Panc1 (cell line): ENCODE measurements at regions not wholly inside any gene's neighbourhood (a gene's known extent, or its start where the extent isn't known, plus 50 kb on each side); places are given as distances from the start of the nearest gene placed in this dataset.
A peak's percentile ranks its signal among the peaks of the same experiment; 100 is the strongest.

Experiments
- ATAC-seq: fragments of 200-7000 bp; cut with Tn5 transposase; 2 replicates; pipeline ENCODE4 v1.9.1; 2020; ENCODE audit warnings: mild to moderate bottlenecking, moderate library complexity
- BruUV-seq: library from RNA; stranded (reverse); fragments of 400-500 nt; replicated peaks from 2 replicates; lab custom pipeline; 2021; lab: Mats Ljungman, UMichigan
- CTCF ChIA-PET: fragments of 300-600 bp; sonication (Branson Sonifier 250); formaldehyde crosslinking; loops from one replicate; lab custom pipeline; 2022; ENCODE audit warnings: antibody characterized with exemption; lab: Charles Lee
- POLR2A ChIA-PET: fragments of 300-600 bp; sonication (Branson Sonifier 250); formaldehyde crosslinking; loops from one replicate; lab custom pipeline; 2022; ENCODE audit warnings: antibody characterized with exemption; lab: Charles Lee
- DNase-seq: peaks from one replicate; pipeline ENCODE4 v3.0.0-alpha.2; 2010; ENCODE audit warnings: low read depth, low spot score
- H3K27ac ChIP-seq: 2 replicates; pipeline ENCODE4 v1.5.1; 2011; ENCODE audit warnings: mild to moderate bottlenecking, low read length, inconsistent platforms
- H3K27me3 ChIP-seq: fragments of 200-500 bp; sonication (Bioruptor generic); 2 replicates; pipeline ENCODE4 v1.6.0; 2014; ENCODE audit warnings: low read length, inconsistent platforms; ENCODE audit not compliant: control insufficient read depth, insufficient read depth
- H3K36me3 ChIP-seq: fragments of 200-500 bp; sonication (Bioruptor generic); 2 replicates; pipeline ENCODE4 v1.5.1; 2014; ENCODE audit warnings: inconsistent platforms, mild to moderate bottlenecking, low read length, moderate library complexity; ENCODE audit not compliant: control insufficient read depth, insufficient read depth
- H3K4me1 ChIP-seq: 2 replicates; pipeline ENCODE4 v1.5.1; 2011; ENCODE audit warnings: inconsistent platforms, mild to moderate bottlenecking, low read length, moderate library complexity; ENCODE audit not compliant: control insufficient read depth, insufficient read depth
- H3K4me3 ChIP-seq, 2 experiments: 2 replicates each; pipeline ENCODE4 v1.5.1; 2011 to 2012; ENCODE audit warnings: low read depth in 2 of 2, low read length in 2 of 2, mild to moderate bottlenecking in 2 of 2, inconsistent platforms in 1 of 2, moderate library complexity in 1 of 2
- H3K9me3 ChIP-seq: fragments of 200-500 bp; sonication (Bioruptor generic); 2 replicates; pipeline ENCODE4 v1.5.1; 2014; ENCODE audit warnings: low read depth, mild to moderate bottlenecking, inconsistent platforms, low read length, moderate library complexity; ENCODE audit not compliant: control insufficient read depth, insufficient read depth
- CTCF ChIP-seq: fragments of 450-650 bp; IDR thresholded peaks from 2 replicates; pipeline ENCODE4 v1.5.1; 2017; ENCODE audit warnings: mild to moderate bottlenecking
- POLR2AphosphoS5 ChIP-seq: IDR thresholded peaks from 2 replicates; pipeline ENCODE4 v1.6.1; 2012; ENCODE audit warnings: mild to moderate bottlenecking, low read depth, low read length, moderate library complexity
- REST ChIP-seq, 2 experiments: IDR thresholded peaks; 2 replicates each; pipeline ENCODE4 v1.6.1; 2011 to 2012; ENCODE audit warnings: low read depth in 2 of 2, control low read depth in 1 of 2, low read length in 1 of 2, mild to moderate bottlenecking in 1 of 2, moderate library complexity in 1 of 2; ENCODE audit not compliant: insufficient read depth in 1 of 2
- SIN3A ChIP-seq: IDR thresholded peaks from 2 replicates; pipeline ENCODE4 v1.6.1; 2012; ENCODE audit warnings: low read depth, mild to moderate bottlenecking, low read length, moderate library complexity, borderline replicate concordance; ENCODE audit not compliant: insufficient read depth
- in situ Hi-C: cut with HindIII; loops from 2 replicates; pipeline ENCODE4 v1.10.0; 2016; ENCODE audit warnings: low sequenced_read_pairs, low pct_unique_long_range_greater_than_20kb
- intact Hi-C: fragments of 100-400 bp; cut with micrococcal nuclease; formaldehyde crosslinking; loops from one replicate; pipeline ENCODE4 v1.10.0; 2022; ENCODE audit not compliant: unreplicated experiment

GRCh38 chr4:143773998-143774895 is 73.8 kb upstream of the FREM3 start:
- Histone ChIP-seq H3K27ac (no peak overlapping the region), H3K36me3 (no peaks in the 10 kb centered on the region), H3K4me3 (no peak overlapping the region), H3K9me3 (no peaks in the 10 kb centered on the region), H3K27me3 (no peaks in the 10 kb centered on the region), H3K4me1 (no peaks in the 10 kb centered on the region)
- ChIA-PET POLR2A (no interaction called here), CTCF (interaction anchor here (0.6 kb wide), 2 partner anchors 9 to 212 kb away, joined by 4 to 5 read pairs; no protein-coding TSS in a partner anchor)
- in situ Hi-C loops, result no loop called here
- ATAC-seq (peak; percentile 75), DNase-seq (peak; percentile 38)
- intact Hi-C loops, result loop anchor here (10.0 kb wide), 1 partner anchor 131 kb away; the partner anchor contains the start of gene GYPE
- TF ChIP-seq CTCF, result peak; percentile 71
- TF ChIP-seq REST (IDR thresholded peaks at IDR 0.05; ENCODE audit: insufficient read depth in 1 of 2, low read depth in 2 of 2, low read length in 1 of 2), result no peak
- no TSS peak for BruUV-seq

- no TSS peak for BruUV-seq
- Histone ChIP-seq H3K27ac (no peak overlapping the region), H3K4me3 (no peak overlapping the region), H3K27me3 (no peaks in the 10 kb centered on the region), H3K36me3 (no peaks in the 10 kb centered on the region), H3K4me1 (no peaks in the 10 kb centered on the region), H3K9me3 (no peaks in the 10 kb centered on the region)
- ChIA-PET POLR2A (no interaction called here), CTCF (no interaction called here)
- no peak for TF ChIP-seq REST (IDR thresholded peaks at IDR 0.05; ENCODE audit: insufficient read depth in 1 of 2, low read depth in 2 of 2, low read length in 1 of 2)
- TF ChIP-seq SIN3A, result no peak
- no peak for TF ChIP-seq POLR2AphosphoS5
- ATAC-seq (no peak), DNase-seq (no peak)
- in situ Hi-C loops (no loop called here), intact Hi-C loops (loop anchor here (10.0 kb wide), 1 partner anchor 134 kb away; the partner anchor contains the start of gene GYPE)
These were observed 70.8 kb upstream of the FREM3 start for GRCh38 chr4:143771269-143771668.
